HK-2 (cell line): ENCODE measurements at regions not wholly inside any gene's neighbourhood (a gene's known extent, or its start where the extent isn't known, plus 50 kb on each side); places are given as distances from the start of the nearest gene placed in this dataset.

Experiments used
- DNase-seq: peaks from one replicate; pipeline ENCODE4 v3.0.0-alpha.2; 2018; ENCODE audit not compliant: unreplicated experiment

- no peak for DNase-seq
Observed at GRCh38 chr13:34881494-34881893, 60.6 kb upstream of the NBEA start.

- DNase-seq = no peak
Observed at GRCh38 chr13:34883396-34883795, 58.7 kb upstream of the NBEA start.

- DNase-seq = no peak
Observed at GRCh38 chr13:34884366-34884765, 57.7 kb upstream of the NBEA start.

GRCh38 chr13:34886121-34886875, 55.8 kb upstream of the NBEA start:
- no peak for DNase-seq

- no peak for DNase-seq
Observed at GRCh38 chr13:34886987-34887386, 55.1 kb upstream of the NBEA start.
